SU-DHL-6 (cell line): ENCODE measurements at regions not wholly inside any gene's neighbourhood (a gene's known extent, or its start where the extent isn't known, plus 50 kb on each side); places are given as distances from the start of the nearest gene placed in this dataset.
"Not testable (repeated sequence)": the region's sequence is repeated elsewhere in the genome, so short reads cannot be mapped to it uniquely, and the experiment has no call there.

ENCODE experiments used
- H2AFZ ChIP-seq: fragments of 200-600 bp; sonication (generic); 2 replicates; pipeline ENCODE4 v1.6.1; 2014; ENCODE audit warnings: low read depth, mild to moderate bottlenecking, moderate library complexity, mixed read lengths, antibody characterized with exemption, low read length; ENCODE audit not compliant: severe bottlenecking
- H3F3A ChIP-seq: fragments of 200-600 bp; shearing (Covaris generic); 2 replicates; pipeline ENCODE4 v1.6.0; 2016; ENCODE audit warnings: antibody characterized with exemption, mild to moderate bottlenecking; ENCODE audit not compliant: insufficient read depth
- H3K27ac ChIP-seq: fragments of 200-600 bp; sonication (generic); 2 replicates; pipeline ENCODE4 v1.5.1; 2016; ENCODE audit warnings: low read depth, mild to moderate bottlenecking, low read length, moderate library complexity, mixed read lengths
- H3K27me3 ChIP-seq: fragments of 200-600 bp; sonication (generic), shearing (Covaris generic); 2 replicates; pipeline ENCODE4 v1.6.0; 2014; ENCODE audit warnings: mild to moderate bottlenecking, low read length
- H3K36me3 ChIP-seq: fragments of 200-600 bp; sonication (generic); 2 replicates; pipeline ENCODE4 v1.6.1; 2014; ENCODE audit warnings: mild to moderate bottlenecking, low read length, mixed read lengths
- H3K4me2 ChIP-seq: fragments of 300-600, 200-600 bp; shearing (Covaris generic), sonication (generic); 2 replicates; pipeline ENCODE4 v1.6.0; 2014; ENCODE audit warnings: low read length, low read depth, mild to moderate bottlenecking; ENCODE audit not compliant: poor library complexity, severe bottlenecking
- H3K4me3 ChIP-seq: fragments of 200-600 bp; sonication (generic); 2 replicates; pipeline ENCODE4 v1.5.1; 2014; ENCODE audit warnings: antibody characterized with exemption, low read length, mild to moderate bottlenecking, mixed read lengths; ENCODE audit not compliant: insufficient read depth, poor library complexity, severe bottlenecking
- H3K79me2 ChIP-seq: fragments of 200-600 bp; sonication (generic); 2 replicates; pipeline ENCODE4 v1.6.1; 2014; ENCODE audit warnings: mild to moderate bottlenecking, low read length, moderate library complexity; ENCODE audit not compliant: insufficient read depth
- H3K9ac ChIP-seq: fragments of 200-600 bp; sonication (generic); 2 replicates; pipeline ENCODE4 v1.7.0; 2014; ENCODE audit warnings: mild to moderate bottlenecking, low read length
- H3K9me2 ChIP-seq: fragments of 200-600 bp; sonication (generic); replicated peaks from 2 replicates; pipeline ENCODE4 v1.6.1; 2014; ENCODE audit warnings: low read length; ENCODE audit not compliant: insufficient read depth
- H3K9me3 ChIP-seq: fragments of 200-600 bp; sonication (generic); 2 replicates; pipeline ENCODE4 v1.6.1; 2014; ENCODE audit warnings: low read length, mixed read lengths; ENCODE audit not compliant: insufficient read depth
- H4K20me1 ChIP-seq: fragments of 200-600 bp; sonication (generic); 2 replicates; pipeline ENCODE4 v1.6.1; 2014; ENCODE audit warnings: low read depth, mild to moderate bottlenecking, antibody characterized with exemption, low read length, moderate library complexity, mixed read lengths
- CTCF ChIP-seq: fragments of 200-600 bp; sonication (generic); IDR thresholded peaks from one replicate; pipeline ENCODE4 v1.5.1; 2017; ENCODE audit warnings: antibody characterized with exemption, mild to moderate bottlenecking, low read length, moderate library complexity; ENCODE audit not compliant: insufficient read depth, poor library complexity, severe bottlenecking
- EZH2phosphoT487 ChIP-seq: fragments of 200-600 bp; sonication (generic), shearing (Covaris generic); conservative IDR thresholded peaks from 2 replicates; pipeline ENCODE4 v1.6.1; 2018; ENCODE audit warnings: mild to moderate bottlenecking, antibody characterized with exemption, low read length, moderate library complexity, mixed read lengths

- peak overlapping the region; percentile 93 for H2AFZ ChIP-seq
- H4K20me1 ChIP-seq, result no peaks in the 10 kb centered on the region
- TF ChIP-seq EZH2phosphoT487 (no peak), CTCF (peak; percentile 51)
- no peaks in the 10 kb centered on the region for H3K9me3 ChIP-seq
- H3F3A ChIP-seq, result no peaks in the 10 kb centered on the region
- H3K4me2 ChIP-seq, result peak overlapping the region; percentile 23
- H3K9me2 ChIP-seq, result no peaks in the 10 kb centered on the region
- H3K36me3 ChIP-seq, result no peaks in the 10 kb centered on the region
- H3K9ac ChIP-seq, result no peak overlapping the region
- peak overlapping the region; percentile 34; the same call in 1 of the 2 replicates for H3K27ac ChIP-seq
- H3K79me2 ChIP-seq, result no peaks in the 10 kb centered on the region
- no peak overlapping the region for H3K4me3 ChIP-seq
- H3K27me3 ChIP-seq, result no peaks in the 10 kb centered on the region
Measured at GRCh38 chr3:154904328-154904727, 175.8 kb upstream of the MME start.

GRCh38 chr3:154902495-154902894, 177.6 kb upstream of the MME start:
- not testable (repeated sequence) for H3K36me3 ChIP-seq, H3K9me3 ChIP-seq, H3F3A ChIP-seq, H3K9me2 ChIP-seq, H4K20me1 ChIP-seq, H3K4me2 ChIP-seq, H3K4me3 ChIP-seq, H3K9ac ChIP-seq, H3K79me2 ChIP-seq, H3K27ac ChIP-seq, H2AFZ ChIP-seq, H3K27me3 ChIP-seq

GRCh38 chr3:154901278-154901677, 178.8 kb upstream of the MME start:
- Histone ChIP-seq H3K9me3 (no peaks in the 10 kb centered on the region), H4K20me1 (no peaks in the 10 kb centered on the region), H3K4me2 (no peak overlapping the region), H3K4me3 (no peak overlapping the region), H3K27me3 (no peaks in the 10 kb centered on the region), H2AFZ (no peak overlapping the region), H3K9me2 (no peaks in the 10 kb centered on the region), H3K27ac (no peak overlapping the region), H3K9ac (no peak overlapping the region), H3K79me2 (no peaks in the 10 kb centered on the region), H3K36me3 (no peaks in the 10 kb centered on the region), H3F3A (no peaks in the 10 kb centered on the region)
- TF ChIP-seq EZH2phosphoT487, result no peak

- Histone ChIP-seq H3K9ac (no peak overlapping the region), H3F3A (no peaks in the 10 kb centered on the region), H3K36me3 (no peaks in the 10 kb centered on the region), H3K9me2 (no peaks in the 10 kb centered on the region), H4K20me1 (no peaks in the 10 kb centered on the region), H3K4me3 (no peak overlapping the region), H3K4me2 (no peak overlapping the region), H3K27ac (no peak overlapping the region), H3K27me3 (no peaks in the 10 kb centered on the region), H2AFZ (no peak overlapping the region), H3K9me3 (no peaks in the 10 kb centered on the region), H3K79me2 (no peaks in the 10 kb centered on the region)
- TF ChIP-seq CTCF (no peak), EZH2phosphoT487 (no peak)
Measured at GRCh38 chr3:154900816-154901215, 179.3 kb upstream of the MME start.
